Activated CD8-positive, alpha-beta memory T cell treated with anti-CD3 and anti-CD28 coated beads, Interleukin-2, amount 50 U/mL, for 1 hour (primary cell): ENCODE measurements at regions not wholly inside any gene's neighbourhood (a gene's known extent, or its start where the extent isn't known, plus 50 kb on each side); places are given as distances from the start of the nearest gene placed in this dataset.

ENCODE experiments used
- DNase-seq: peaks from one replicate; pipeline ENCODE4 v3.0.0-alpha.2; 2020; ENCODE audit errors: extremely low read depth

- DNase-seq = no peak
Observed at GRCh38 chr13:85312071-85312470, 487.1 kb downstream of the SLITRK6 start.

- no peak for DNase-seq
Observed at GRCh38 chr13:85303630-85304029, 495.6 kb downstream of the SLITRK6 start.

- no peak for DNase-seq
Observed at GRCh38 chr13:85298387-85298924, 500.8 kb downstream of the SLITRK6 start.

GRCh38 chr13:85288698-85289097 lies 510.5 kb downstream of the SLITRK6 start:
- no peak for DNase-seq

- no peak for DNase-seq
Observed at GRCh38 chr13:85287528-85287927, 511.7 kb downstream of the SLITRK6 start.

GRCh38 chr13:85286081-85286480 lies 513.1 kb downstream of the SLITRK6 start:
- no peak for DNase-seq

- DNase-seq = no peak
Observed at GRCh38 chr13:85284349-85284748, 514.9 kb downstream of the SLITRK6 start.

GRCh38 chr13:85283408-85283807 lies 515.8 kb downstream of the SLITRK6 start:
- DNase-seq = no peak

- no peak for DNase-seq
Observed at GRCh38 chr13:85282876-85283275, 516.3 kb downstream of the SLITRK6 start.

GRCh38 chr13:85278851-85279250 lies 520.4 kb downstream of the SLITRK6 start:
- no peak for DNase-seq

GRCh38 chr13:85277748-85278147 lies 521.5 kb downstream of the SLITRK6 start:
- no peak for DNase-seq

- DNase-seq = no peak
Observed at GRCh38 chr13:85266771-85267170, 532.4 kb downstream of the SLITRK6 start.

GRCh38 chr13:85266331-85266730 lies 532.9 kb downstream of the SLITRK6 start:
- DNase-seq = no peak

GRCh38 chr13:85265296-85265695 lies 533.9 kb downstream of the SLITRK6 start:
- no peak for DNase-seq

GRCh38 chr13:85262499-85262898 lies 536.7 kb downstream of the SLITRK6 start:
- DNase-seq = no peak

- DNase-seq = no peak
Observed at GRCh38 chr13:85261757-85262346, 537.4 kb downstream of the SLITRK6 start.

- DNase-seq = no peak
Observed at GRCh38 chr13:85260896-85261295, 538.3 kb downstream of the SLITRK6 start.

GRCh38 chr13:85255978-85256377 lies 543.2 kb downstream of the SLITRK6 start:
- no peak for DNase-seq

- DNase-seq = no peak
Observed at GRCh38 chr13:85254641-85255040, 544.6 kb downstream of the SLITRK6 start.

GRCh38 chr13:85249151-85249550 lies 550.1 kb downstream of the SLITRK6 start:
- DNase-seq = no peak

- DNase-seq = no peak
Observed at GRCh38 chr13:85247780-85248179, 551.4 kb downstream of the SLITRK6 start.

- no peak for DNase-seq
Observed at GRCh38 chr13:85243831-85244230, 555.4 kb downstream of the SLITRK6 start.

- DNase-seq = no peak
Observed at GRCh38 chr13:85241060-85241459, 558.2 kb downstream of the SLITRK6 start.

- no peak for DNase-seq
Observed at GRCh38 chr13:85236413-85236812, 562.8 kb downstream of the SLITRK6 start.
